Muscle of back (tissue), 3 donors: ENCODE measurements at regions not wholly inside any gene's neighbourhood (a gene's known extent, or its start where the extent isn't known, plus 50 kb on each side); places are given as distances from the start of the nearest gene placed in this dataset.
A peak's percentile ranks its signal among the peaks of the same experiment; 100 is the strongest.

Experiments used
- DNase-seq, 3 donors: peaks; one replicate each; pipeline versions ENCODE4 v3.0.0 to v3.0.0-alpha.2; 2013

DNA sequence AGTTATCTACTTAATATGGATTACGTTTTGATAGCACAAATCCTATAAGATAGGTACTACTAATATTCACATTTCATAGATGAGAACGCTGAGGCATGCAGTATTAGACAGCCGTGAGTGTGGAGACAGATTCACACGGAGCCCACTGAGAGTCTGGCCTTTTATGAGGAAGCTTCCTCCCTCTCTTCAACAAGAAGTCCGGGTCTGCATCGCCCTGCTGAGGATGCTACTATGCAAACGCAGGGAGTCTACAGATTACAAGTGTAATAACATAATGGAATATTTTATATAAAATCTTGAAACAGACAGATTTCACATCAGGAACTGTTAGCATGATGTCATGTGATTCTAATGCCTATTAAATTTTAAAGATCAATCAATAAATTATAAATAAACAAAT, 255.9 kb upstream of the GLI3 start:
- DNase-seq: peak in 2 of 3 donors; percentile 27 to 40

DNA sequence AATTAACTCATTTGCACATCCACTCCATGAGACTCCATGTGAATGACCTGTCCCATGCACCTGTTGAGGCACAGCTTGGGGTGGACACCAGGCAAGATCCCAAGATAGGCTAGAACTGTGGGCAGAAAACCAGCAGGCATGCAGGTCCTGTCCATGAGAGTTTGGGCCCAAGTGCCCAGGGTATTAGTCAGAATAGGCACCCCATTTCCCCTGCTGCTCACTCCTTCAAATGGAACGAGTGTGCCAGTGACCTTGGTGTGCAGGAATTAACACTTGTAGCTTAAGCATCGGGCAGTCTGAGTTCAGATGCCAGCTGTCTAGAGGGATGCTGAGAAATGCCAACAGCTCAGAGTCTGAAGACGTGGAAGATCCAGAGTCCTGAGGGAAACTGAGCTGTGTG, 254.1 kb upstream of the GLI3 start:
- no peak for DNase-seq

DNA sequence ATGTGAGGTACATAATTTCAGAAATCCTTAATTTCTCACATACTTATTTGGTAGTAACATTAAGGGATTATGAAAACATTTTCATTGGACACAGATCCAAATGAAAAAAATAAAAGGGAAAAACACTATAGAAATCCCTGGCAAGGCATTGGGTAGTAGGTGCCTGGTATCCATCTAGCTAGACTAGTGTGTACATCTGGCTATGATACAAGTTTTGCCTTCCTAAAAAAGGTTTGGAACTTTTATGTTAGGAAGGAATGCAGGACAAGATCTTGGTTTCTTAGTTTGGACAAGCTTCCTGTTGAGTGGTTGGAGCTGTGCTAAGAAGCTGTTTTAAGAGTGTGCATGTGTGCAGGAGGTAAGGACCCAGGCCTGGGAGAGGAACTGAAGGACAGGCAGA, 252.3 kb upstream of the GLI3 start:
- DNase-seq: no peak

DNA sequence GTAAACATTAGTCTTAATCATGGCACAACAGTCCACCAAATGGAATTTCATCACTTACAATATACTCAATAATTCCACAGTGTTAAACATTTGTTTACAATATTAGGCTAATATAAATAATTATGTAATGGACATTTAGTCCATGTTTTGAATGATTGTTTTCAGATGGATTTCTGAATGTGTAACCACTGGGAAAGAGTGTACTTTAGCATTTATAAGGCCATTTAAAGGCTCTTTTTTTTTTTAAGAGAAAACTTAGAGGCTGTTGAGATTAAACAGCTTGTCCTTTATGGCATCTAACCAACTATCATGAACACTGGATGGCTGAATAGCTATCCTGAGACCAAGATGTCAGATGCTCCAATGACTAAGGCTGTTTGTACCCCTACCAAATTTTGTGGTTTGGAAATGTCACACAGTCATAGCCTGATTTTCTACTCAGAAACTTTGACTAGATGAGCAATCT, 248.3 kb upstream of the GLI3 start:
- no peak for DNase-seq

DNA sequence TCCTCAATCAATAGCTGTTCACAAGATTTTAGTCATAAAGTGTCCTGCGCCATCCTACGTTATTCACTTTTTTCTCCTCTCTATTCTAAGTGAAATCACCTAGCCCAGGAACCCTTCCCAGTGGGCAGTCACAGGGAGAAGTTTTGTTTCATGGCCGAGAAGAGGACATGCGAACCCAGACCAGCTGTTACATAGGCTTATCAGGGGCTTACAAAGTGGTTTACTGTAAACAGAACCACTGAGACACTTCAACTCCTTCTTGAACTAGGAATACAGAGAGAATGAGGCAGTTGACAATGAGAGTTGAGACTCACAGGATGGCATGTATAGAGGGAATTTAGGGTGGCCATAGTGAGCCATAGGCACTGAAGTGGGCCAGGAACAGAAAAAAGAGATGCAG, 246.9 kb upstream of the GLI3 start:
- DNase-seq: no peak

DNA sequence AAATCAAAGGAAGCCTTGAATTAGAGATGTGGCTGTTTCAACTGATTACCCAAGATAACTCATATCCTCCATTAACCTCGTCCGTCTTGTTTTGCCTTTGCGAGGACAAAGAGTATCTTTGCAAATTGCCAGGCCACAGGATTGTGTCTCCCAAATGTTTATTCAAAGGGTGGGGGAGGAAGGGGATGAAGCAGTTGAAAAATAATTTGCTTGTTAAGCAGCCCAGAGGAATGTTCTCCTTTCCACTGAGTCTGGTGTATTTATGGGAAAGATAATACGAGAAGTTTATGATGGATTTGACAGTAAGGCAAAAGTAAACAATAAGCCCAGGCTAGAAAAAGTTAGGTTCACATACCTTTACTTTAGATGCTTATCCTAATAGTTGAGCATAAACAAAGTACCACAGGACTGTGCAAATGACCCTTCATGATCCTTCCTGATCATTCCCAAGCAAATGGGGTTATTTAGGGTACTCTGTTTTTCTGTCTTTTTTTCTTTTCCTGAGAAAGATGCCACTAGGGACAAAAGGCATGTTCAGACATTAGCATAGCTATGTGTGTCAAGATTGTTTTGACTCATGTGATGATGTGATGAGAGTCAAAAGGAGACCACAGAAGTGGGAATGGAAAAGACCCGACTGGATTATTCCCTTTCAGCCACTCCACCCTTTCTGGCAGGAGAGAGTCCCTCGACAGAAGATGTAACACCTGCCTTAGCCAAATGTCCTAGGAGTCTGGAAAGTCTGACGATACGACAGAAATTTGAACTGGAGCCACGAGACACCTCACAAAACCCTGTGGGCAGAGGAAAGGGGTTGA, 243.0 kb upstream of the GLI3 start:
- peak; percentile 29 to 41 (median 32) for DNase-seq

DNA sequence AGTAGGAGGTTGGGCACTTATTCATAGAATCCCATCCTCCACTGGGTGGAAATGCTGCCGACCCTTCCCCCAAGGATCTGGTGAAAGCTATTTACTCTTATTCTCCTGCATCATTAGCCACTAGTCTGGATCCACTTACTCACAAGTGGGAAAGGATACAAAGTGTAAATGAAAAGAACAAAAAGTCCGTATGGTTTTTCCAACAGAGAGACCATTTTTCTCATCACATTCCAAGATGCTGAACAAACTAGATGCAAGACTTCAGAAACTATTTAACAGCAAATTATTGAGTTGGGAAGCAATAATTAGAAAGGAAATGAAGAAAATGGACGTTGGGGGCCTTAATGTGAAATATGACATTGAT, 242.4 kb upstream of the GLI3 start:
- no peak for DNase-seq

DNA sequence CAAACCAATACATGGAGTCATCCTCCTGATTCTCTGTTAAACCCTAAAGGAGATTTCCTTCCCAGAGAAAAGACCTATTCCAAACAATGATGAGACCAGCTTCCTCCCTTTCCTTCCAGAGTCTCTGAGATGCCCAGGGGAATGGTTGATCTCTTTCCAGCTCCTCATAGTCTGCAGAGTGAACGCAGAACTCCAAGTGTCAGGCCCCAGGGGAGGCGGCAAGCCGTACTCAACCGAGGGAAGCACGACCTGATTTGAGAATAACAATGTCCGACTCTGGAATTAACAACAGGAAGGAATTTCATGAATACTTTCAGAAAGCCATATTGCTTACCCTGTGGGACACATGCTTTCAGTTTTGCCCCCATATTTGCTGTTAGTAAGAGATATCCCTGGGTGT, 241.7 kb upstream of the GLI3 start:
- no peak for DNase-seq

DNA sequence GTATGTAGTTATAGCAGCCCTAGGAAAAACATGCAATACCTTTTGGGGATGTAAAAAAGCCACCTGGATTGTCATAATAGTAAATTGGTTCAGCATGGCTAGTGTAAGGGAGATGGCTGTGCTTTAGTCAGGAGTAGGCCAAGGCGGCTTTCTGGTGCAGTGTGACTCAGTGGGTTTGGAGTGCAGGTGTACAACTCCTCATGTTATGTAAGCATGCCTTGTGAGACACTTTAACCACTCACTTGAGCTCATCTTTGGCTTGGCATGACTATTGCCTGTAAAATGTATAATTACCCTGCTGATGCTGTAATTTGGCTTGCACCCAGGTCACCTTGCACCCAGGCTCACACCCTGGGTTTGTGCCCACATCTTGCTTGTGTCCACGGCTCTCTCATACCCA, 239.2 kb upstream of the GLI3 start:
- no peak for DNase-seq

DNA sequence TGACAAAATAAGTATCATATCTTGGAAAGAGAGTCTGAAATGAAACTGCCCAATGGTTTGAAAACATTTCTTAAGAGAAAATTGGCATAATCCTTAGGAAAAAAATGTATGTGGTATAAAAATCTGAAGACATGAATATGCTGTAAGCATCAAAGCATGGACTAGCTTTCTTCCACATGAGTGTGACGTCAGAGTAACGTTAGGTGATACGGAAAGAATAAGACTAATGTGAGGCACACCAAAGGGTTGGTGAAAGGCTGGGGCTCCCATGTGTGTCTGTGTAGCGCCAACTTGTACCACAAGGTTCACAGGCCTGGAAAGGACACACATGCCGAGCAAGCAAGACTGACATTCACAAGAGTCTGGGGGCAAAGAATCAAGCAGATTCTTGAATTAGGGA, 238.1 kb upstream of the GLI3 start:
- DNase-seq: no peak

DNA sequence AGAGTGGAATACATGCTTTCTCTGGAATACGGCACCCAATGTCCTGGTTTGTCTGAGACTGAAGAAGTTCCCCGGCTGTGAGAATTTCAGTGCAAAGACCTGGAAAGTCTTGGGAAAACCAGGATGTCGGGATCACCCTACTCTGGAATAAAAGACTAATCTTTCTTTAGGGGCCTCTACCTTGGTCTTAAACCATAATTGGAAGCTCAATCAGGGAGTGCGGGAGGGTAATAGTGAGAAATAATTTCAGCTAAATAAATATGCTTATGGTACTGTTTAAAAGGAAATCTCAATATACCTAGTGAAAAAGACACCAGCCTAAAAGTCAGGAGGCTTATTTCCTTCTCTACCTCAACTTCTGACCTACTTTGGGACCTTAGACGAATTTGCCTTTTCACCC, 236.1 kb upstream of the GLI3 start:
- DNase-seq: no peak

DNA sequence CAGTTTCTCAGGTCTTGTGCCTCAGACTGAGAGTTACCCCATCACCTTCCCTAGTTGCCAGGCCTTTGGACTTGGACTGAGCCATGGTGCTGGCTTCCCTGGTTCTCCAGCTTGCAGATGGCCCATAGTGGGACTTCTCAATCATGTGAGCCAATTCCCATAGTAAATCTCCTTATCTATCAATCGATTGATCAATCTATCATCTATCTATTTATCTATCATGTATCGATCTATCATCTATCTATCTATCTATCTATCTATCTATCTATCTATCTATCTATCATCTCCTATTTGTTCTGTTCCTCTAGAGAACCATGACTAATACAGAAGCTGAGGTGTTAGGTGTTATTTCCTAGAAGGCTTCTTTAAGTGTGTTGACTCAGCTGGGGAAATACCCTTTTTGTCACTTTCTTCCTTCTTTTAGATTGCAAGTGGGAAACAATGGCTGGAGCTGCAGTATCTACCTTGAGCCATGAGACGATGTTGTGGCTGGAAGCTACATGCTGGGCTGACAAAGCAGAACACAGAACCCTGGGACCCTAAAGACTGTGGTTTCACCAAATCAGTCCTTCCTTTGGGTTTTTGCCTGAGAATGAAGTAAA, 234.7 kb upstream of the GLI3 start:
- no peak for DNase-seq

DNA sequence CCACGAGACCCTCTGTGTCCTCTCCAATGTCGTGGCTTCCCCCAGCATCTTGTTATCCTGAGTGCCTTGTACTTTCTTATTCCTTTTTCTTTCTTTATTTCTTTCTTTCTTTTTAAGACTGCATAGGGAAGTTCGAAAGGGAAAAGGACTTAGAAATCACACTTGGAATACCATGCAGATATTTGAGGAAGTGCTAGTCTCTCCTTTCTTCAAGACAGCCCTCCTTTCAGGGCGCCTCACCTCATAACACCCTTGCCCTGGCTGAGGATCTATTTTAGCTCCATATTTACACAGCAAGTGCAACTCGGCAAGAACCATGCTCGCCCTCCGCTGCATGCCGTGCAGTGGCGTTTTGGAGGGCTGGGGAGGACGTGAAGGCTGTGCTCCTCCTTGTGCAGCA, 232.3 kb upstream of the GLI3 start:
- DNase-seq: no peak

DNA sequence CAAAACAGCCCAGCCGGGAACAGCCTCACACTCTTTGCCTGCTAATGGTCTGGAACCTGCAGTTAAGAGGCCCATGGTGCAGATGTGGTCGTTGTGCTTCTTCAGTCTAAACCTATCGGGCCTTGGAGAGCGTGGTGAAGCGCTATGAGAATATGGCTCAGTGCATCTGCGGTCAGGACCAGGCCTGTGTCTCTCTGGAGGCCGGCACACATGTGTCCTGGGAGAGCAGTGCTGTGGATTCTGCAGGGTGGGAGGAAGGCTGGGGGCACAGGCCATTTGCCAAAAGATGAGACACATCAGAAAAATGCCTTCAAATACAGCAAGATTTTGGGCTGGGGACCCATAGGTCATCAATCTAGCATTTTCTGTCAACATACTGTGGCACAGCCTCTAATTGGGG, 231.5 kb upstream of the GLI3 start:
- no peak for DNase-seq

DNA sequence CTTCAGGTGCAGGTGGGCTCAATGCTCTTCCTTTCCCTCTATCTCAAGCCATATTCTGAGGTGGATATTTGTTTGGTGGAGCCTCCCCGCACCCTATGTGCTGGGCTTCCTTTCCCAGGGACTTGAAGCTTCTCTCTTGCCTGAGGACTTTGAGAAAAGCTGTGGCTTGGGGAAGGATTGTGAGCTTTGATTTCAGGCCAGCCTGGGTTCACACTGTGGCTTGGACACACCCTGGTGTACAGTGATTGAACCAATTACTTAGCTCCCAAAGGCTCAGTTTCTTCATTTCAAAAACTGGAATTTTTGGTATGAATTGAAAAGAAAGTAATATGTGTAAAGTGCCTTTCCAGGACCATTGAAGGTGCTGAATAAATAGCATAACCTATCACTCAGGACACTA, 224.5 kb upstream of the GLI3 start:
- DNase-seq: no peak

DNA sequence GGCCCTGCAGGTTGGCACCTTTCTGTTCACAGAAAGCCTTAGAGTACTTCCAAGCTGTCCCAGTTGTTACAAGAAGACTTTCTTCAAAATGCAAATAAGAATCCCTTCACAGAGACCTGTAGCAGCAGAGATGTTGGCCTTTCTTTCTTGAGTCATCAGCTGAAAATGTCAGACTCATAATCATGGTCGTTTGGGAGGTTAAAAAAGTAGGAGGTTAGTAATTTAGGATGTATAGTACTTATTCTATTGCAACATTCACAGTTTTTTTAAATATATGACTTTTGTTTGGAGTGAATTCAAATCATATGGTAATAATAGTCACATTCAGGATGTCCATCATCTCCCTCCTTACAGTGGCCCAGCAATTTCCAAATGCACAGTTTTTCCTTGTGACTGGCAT, 223.9 kb upstream of the GLI3 start:
- DNase-seq: no peak

DNA sequence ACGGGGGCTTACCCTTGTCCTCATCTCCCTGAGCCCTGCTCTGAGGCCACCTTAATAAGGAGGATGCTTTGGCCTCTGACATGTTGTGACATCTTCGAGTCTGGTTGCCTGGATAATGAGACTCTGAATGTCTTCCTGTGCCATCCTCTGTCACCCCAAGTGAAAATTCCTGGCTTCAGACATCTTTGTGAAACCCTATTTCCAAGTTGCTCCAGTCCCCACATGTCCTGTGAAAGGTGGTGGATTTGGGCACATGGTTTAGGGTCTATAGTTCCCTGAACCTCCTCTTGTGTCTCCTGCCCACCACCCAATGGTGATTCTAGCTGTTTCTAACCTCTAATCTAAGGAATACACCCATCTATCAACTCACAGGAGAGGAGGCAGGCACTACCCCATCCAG, 223.1 kb upstream of the GLI3 start:
- DNase-seq: no peak

DNA sequence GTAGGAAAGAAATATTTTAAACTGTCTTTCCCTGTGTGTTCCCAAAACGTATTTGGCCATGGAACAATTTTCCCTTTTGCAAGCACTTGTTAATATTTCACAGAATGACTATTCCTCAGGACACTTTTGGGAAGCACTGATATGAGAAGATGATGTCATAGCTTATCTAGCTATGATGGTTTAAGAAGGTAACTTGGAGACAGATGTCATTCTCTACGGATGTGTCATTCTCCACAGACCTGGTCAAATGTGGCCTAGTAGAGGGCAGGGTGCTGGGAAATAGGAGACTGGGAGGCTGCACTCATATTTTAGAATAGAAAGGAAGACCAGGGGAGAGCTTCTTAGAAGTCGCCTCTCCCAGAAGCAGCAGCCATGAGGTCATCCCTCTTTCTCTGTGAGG, 220.7 kb upstream of the GLI3 start:
- DNase-seq: no peak

DNA sequence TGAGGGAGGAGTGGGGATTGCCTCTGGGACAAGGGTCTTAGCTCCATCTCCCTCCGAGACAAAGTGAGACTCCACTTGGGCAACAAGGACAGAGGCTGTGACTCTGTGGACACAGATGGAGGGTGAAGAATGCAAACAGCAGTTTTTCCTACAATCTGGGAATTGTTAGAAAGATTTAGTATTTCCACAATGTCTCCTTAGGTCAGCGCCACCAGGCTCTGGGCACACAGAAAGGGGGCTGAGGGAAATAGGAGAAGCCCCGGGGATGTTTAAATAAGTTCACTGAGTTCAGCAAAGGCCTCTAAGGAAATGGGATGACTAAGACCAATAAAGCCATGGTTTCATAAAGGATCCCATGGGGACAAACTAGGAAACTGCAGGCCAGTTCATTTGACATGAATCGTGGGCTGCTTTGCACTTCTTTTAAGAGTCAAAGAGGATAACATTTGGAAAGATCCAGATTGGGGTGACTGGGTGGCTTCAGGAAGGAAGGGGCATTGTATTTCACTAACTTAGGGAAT, 219.8 kb upstream of the GLI3 start:
- no peak for DNase-seq

DNA sequence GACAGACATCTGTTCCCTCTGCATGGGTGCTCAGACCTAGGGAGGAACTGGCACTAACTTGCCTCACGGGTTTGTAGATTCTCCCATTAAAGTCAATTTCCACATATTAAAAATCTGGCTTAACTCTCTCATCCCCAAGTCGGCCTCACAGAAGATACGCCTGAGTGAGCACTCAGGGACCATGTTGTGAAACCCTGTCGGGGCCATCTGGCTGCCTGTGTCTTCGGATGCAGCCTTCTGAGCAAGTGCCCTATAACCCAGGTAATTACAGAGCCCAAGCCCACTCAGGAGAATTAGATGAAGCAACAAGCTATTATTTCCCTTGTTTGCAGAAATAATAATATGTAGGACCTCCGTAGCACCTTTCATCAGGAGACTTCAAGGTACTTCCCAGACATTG, 219.3 kb upstream of the GLI3 start:
- DNase-seq: no peak

DNA sequence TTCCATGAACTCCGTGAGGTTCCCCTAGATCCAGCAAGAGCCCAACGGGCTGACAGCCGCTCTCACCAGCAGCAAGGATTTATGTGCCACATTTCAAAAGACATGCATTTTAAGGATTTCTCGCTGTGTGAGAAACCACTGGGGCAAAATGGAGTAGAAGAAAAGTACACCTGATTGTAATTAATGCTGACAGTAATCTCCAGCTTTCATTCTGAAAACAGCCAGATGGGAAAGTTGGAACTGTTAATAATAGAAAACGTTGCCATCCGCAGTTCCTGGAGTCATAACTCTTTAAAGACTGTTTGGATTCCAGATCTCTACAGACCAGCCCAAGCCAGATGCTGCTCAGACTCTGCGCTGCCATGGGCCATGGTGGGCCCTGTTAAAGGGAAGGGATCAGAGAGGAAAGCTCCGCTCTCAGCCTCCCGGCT, 216.9 kb upstream of the GLI3 start:
- peak; percentile 39 to 79 (median 66) for DNase-seq

DNA sequence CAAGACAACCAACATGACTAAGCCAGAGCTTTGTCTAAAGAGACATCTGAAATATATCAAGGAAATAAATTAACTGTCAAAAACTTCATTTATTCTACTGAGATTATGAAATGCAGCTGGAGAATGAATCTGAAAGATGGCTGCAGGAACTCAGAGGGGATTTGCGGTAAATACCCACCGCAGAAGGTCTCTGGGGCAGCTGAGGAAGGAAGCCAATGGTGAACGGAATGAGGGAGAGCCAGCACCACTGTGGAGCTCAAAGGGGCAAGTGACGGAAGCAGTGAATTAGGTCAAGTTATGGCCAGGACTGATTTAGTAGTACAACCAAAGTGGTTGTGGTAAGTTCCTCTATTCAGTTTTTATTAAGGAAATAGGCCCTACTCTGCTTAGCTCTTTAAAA, 215.3 kb upstream of the GLI3 start:
- DNase-seq: no peak

DNA sequence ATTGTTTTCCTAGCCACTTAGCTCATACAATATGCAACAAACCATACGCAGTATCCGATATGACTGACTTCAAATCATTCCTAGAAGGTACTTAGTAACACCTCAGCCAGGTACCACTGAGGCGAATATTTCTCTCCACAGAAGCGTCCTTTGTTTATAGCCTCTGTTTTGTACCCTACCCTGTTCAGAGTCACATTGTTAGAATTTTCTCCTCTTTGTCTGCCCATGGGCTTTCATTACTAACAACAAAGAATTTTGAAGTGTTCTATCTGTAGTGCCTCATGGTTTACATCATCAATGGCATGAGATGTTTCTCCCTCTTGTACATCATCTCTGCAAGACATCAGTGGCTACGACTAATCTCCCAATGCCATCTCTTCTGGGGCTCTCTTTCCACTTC, 212.4 kb upstream of the GLI3 start:
- no peak for DNase-seq

DNA sequence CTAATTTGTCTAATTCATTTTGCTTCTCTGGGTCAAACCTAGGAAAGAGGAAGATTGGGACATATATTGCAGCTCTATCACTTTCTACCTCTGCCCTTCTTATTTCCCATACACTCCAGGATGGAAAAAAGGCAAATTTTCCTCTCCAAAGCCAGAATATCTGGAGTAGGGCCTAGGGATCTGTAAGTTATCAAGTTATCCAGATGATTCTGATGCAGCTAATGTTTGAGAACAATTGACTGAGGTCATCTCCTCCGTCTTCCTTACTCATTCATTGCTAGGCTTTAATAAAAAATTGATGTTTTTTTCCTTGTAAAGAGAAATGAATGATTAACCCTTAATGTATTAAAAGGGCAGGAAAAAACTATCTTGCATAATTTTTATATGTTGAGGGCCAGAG, 211.9 kb upstream of the GLI3 start:
- DNase-seq: peak in 2 of 3 donors; percentile 32 to 51
